ENCODE measurements at regions not wholly inside any gene's neighbourhood (a gene's known extent, or its start where the extent isn't known, plus 50 kb on each side); places are given as distances from the start of the nearest gene placed in this dataset.

- no peak for DNase-seq (ENCODE audit: low read depth, low spot score)
Measured at GRCh38 chr21:23488245-23488644, 2119.0 kb downstream of the MRPL39 start.

GRCh38 chr21:23480591-23481270 is 2126.6 kb downstream of the MRPL39 start:
- DNase-seq (ENCODE audit: low read depth, low spot score) = no peak

GRCh38 chr21:23478381-23478780 is 2128.9 kb downstream of the MRPL39 start:
- no peak for DNase-seq (ENCODE audit: low read depth, low spot score)

GRCh38 chr21:23475281-23476219 is 2131.7 kb downstream of the MRPL39 start:
- no peak for DNase-seq (ENCODE audit: low read depth, low spot score)

- DNase-seq (ENCODE audit: low read depth, low spot score) = no peak
Measured at GRCh38 chr21:23471877-23472276, 2135.4 kb downstream of the MRPL39 start.

- DNase-seq (ENCODE audit: low read depth, low spot score) = no peak
Measured at GRCh38 chr21:23463365-23463764, 2143.9 kb downstream of the MRPL39 start.

- DNase-seq (ENCODE audit: low read depth, low spot score) = no peak
Measured at GRCh38 chr21:23455676-23456075, 2151.6 kb downstream of the MRPL39 start.

- no peak for DNase-seq (ENCODE audit: low read depth, low spot score)
Measured at GRCh38 chr21:23452384-23453083, 2154.7 kb downstream of the MRPL39 start.

- DNase-seq (ENCODE audit: low read depth, low spot score) = no peak
Measured at GRCh38 chr21:23445307-23445706, 2162.0 kb downstream of the MRPL39 start.

- no peak for DNase-seq (ENCODE audit: low read depth, low spot score)
Measured at GRCh38 chr21:23438081-23438480, 2169.2 kb downstream of the MRPL39 start.

GRCh38 chr21:23402929-23403520 is 2204.3 kb downstream of the MRPL39 start:
- no peak for DNase-seq (ENCODE audit: low read depth, low spot score)

GRCh38 chr21:23401278-23401677 is 2206.0 kb downstream of the MRPL39 start:
- no peak for DNase-seq (ENCODE audit: low read depth, low spot score)

- no peak for DNase-seq (ENCODE audit: low read depth, low spot score)
Measured at GRCh38 chr21:23398726-23399125, 2208.6 kb downstream of the MRPL39 start.

GRCh38 chr21:23394458-23394857 is 2212.8 kb downstream of the MRPL39 start:
- no peak for DNase-seq (ENCODE audit: low read depth, low spot score)

GRCh38 chr21:23384679-23385078 is 2222.6 kb downstream of the MRPL39 start:
- no peak for DNase-seq (ENCODE audit: low read depth, low spot score)

GRCh38 chr21:23374155-23374554 is 2233.1 kb downstream of the MRPL39 start:
- no peak for DNase-seq (ENCODE audit: low read depth, low spot score)

GRCh38 chr21:23356905-23357304 is 2250.4 kb downstream of the MRPL39 start:
- DNase-seq (ENCODE audit: low read depth, low spot score) = no peak

GRCh38 chr21:23316190-23316589 is 2291.1 kb downstream of the MRPL39 start:
- no peak for DNase-seq (ENCODE audit: low read depth, low spot score)

GRCh38 chr21:23308741-23309140 is 2298.5 kb downstream of the MRPL39 start:
- no peak for DNase-seq (ENCODE audit: low read depth, low spot score)

GRCh38 chr21:23307065-23307464 is 2300.2 kb downstream of the MRPL39 start:
- no peak for DNase-seq (ENCODE audit: low read depth, low spot score)

GRCh38 chr21:23292292-23292691 is 2294.1 kb downstream of the NCAM2 start:
- DNase-seq (ENCODE audit: low read depth, low spot score) = no peak

GRCh38 chr21:23281917-23282316 is 2283.7 kb downstream of the NCAM2 start:
- DNase-seq (ENCODE audit: low read depth, low spot score) = no peak

Measured in activated CD4-positive, CD25-positive, alpha-beta regulatory T cell treated with anti-CD3 and anti-CD28 coated beads, Interleukin-2, amount 50 U/mL, for 16 hours (primary cell).